ENCODE measurements at regions not wholly inside any gene's neighbourhood (a gene's known extent, or its start where the extent isn't known, plus 50 kb on each side); places are given as distances from the start of the nearest gene placed in this dataset.

DNA sequence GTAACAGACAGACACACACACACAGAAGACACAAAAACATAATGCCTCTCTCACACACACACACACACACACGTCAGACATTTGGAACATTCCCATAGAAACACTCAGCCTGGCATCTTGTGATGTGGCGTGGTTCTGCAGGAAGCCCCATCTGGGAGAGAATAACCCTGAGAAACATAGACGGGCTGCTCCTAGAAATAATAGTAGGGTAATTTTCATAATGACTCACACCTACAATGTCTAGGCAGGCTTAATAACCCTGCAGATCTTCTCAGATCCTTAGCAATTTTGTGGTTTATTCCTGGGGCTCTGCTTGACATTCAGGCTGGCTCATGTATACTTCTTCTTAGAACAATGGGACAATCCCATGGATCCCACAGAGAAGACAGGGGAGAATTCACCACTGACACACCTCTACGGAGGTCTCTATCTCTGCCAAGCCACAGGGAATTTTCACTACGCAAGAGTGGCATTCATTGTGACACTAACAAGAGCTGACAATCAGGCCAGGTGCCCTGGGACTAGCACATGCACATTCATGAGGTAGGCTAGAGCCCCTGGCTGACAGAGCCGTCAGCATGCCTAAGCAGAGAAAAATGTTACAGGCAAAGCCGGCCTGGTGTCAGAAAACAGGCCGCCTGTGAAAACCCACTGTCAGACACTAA lies 631.5 kb upstream of the TSPY4 start:
- no peak for FAIRE-seq
- TF ChIP-seq POLR2A (IDR thresholded peaks at IDR 0.05; ENCODE audit: low read depth, low read length) (no peak), FOS (IDR thresholded peaks at IDR 0.05; ENCODE audit: borderline replicate concordance, insufficient read depth, low read length) (no peak), GATA2 (IDR thresholded peaks at IDR 0.05; ENCODE audit: insufficient read depth, insufficient read length, low read depth, low read length) (no peak), POLR2AphosphoS5 (IDR thresholded peaks at IDR 0.05; ENCODE audit: insufficient read depth, low read depth, low read length) (no peak), JUN (IDR thresholded peaks at IDR 0.05; ENCODE audit: borderline replicate concordance, insufficient read depth, insufficient read length, low read depth) (no peak), EZH2 (IDR thresholded peaks at IDR 0.05; ENCODE audit: borderline replicate concordance, low read depth, low read length, severe bottlenecking) (no peak), MAX (IDR thresholded peaks at IDR 0.05; ENCODE audit: insufficient read depth, insufficient read length) (no peak), MYC (IDR thresholded peaks at IDR 0.05; ENCODE audit: low read depth, low read length) (no peak)
- TF ChIP-seq, protein P1, sequence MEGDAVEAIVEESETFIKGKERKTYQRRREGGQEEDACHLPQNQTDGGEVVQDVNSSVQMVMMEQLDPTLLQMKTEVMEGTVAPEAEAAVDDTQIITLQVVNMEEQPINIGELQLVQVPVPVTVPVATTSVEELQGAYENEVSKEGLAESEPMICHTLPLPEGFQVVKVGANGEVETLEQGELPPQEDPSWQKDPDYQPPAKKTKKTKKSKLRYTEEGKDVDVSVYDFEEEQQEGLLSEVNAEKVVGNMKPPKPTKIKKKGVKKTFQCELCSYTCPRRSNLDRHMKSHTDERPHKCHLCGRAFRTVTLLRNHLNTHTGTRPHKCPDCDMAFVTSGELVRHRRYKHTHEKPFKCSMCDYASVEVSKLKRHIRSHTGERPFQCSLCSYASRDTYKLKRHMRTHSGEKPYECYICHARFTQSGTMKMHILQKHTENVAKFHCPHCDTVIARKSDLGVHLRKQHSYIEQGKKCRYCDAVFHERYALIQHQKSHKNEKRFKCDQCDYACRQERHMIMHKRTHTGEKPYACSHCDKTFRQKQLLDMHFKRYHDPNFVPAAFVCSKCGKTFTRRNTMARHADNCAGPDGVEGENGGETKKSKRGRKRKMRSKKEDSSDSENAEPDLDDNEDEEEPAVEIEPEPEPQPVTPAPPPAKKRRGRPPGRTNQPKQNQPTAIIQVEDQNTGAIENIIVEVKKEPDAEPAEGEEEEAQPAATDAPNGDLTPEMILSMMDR (IDR thresholded peaks at IDR 0.05; ENCODE audit: extremely low read depth in 1 of 2, insufficient read depth in 1 of 2, low read depth in 1 of 2, low read length in 2 of 2) = no peak
- DNase-seq (ENCODE audit: low read depth, low spot score) = no peak
- intact Hi-C loops (cut with micrococcal nuclease) = no loop called here
- CTCF ChIA-PET = no interaction called here
- Histone ChIP-seq H3K9me3 (replicated peaks; ENCODE audit: control insufficient read depth, insufficient read depth, low read length) (no peaks in the 10 kb centered on the region), H3K36me3 (ENCODE audit: control insufficient read depth in 2 of 2, extremely low read depth in 1 of 2, insufficient read depth in 2 of 2, low read length in 2 of 2) (no peaks in the 10 kb centered on the region), H4K20me1 (replicated peaks; ENCODE audit: control insufficient read depth, extremely low read depth, insufficient read depth, low read length) (no peaks in the 10 kb centered on the region), H3K27me3 (ENCODE audit: control insufficient read depth in 2 of 2, insufficient read depth in 2 of 2, low read length in 2 of 2) (no peaks in the 10 kb centered on the region), H2AFZ (ENCODE audit: low read depth, low read length) (no peak overlapping the region), H3K79me2 (ENCODE audit: control insufficient read depth, insufficient read depth, low read length) (no peaks in the 10 kb centered on the region), H3K4me1 (ENCODE audit: control insufficient read depth, extremely low read depth, insufficient read depth, low read length) (no peaks in the 10 kb centered on the region), H3K4me2 (ENCODE audit: insufficient read depth, low read length) (no peak overlapping the region), H3K4me3 (replicated peaks in 1 of 3; ENCODE audit: insufficient read depth in 1 of 3, low read depth in 1 of 3, low read length in 3 of 3) (no peak overlapping the region), H3K9ac (replicated peaks; ENCODE audit: extremely low read depth, insufficient read depth, low read length) (no peak overlapping the region), H3K27ac (ENCODE audit: insufficient read depth, low read depth, low read length) (no peak overlapping the region), H3K9me1 (replicated peaks; ENCODE audit: control insufficient read depth, extremely low read depth, insufficient read depth, low read length) (no peaks in the 10 kb centered on the region)
- POLR2A ChIA-PET = no interaction called here
- BruUV-seq (replicated peaks) = no TSS peak
- dilution Hi-C loops (cut with MboI; ENCODE audit: extremely low pct_ligation_motif_present, low sequenced_read_pairs) = no loop called here

All from endothelial cell of umbilical vein (primary cell).